Heart left ventricle (tissue), 13 donors: ENCODE measurements at regions not wholly inside any gene's neighbourhood (a gene's known extent, or its start where the extent isn't known, plus 50 kb on each side); places are given as distances from the start of the nearest gene placed in this dataset.

ENCODE experiments used
- CTCF ChIP-seq, 12 donors: fragments of 200-600 bp; sonication (generic) in 4 of 12; IDR thresholded peaks; one replicate each; pipeline versions ENCODE4 v1.5.0 to v1.8.0; 2018 to 2022; ENCODE audit warnings: antibody characterized with exemption in 12 of 12, mild to moderate bottlenecking in 5 of 12
- POLR2A ChIP-seq, 2 donors: fragments of 450-650 bp; IDR thresholded peaks; one replicate each; pipeline ENCODE4 v1.6.1; 2017; ENCODE audit warnings: antibody characterized with exemption in 2 of 2, mild to moderate bottlenecking in 2 of 2, moderate library complexity in 2 of 2
- donor health status: ischemic (EF 13 %, LVEDD 7.1; RV severe dilation, severe dysfunction).
- donor health status: DM: no; HTN: yes; CAD: no.
- donor health status: DM: no; HTN: no; CAD: no.
- donor health status: ischemic (EF 25% LVEDD 6.9; RV normal size, moderate dysfunction).
- donor health status: ischemic (EF 25% LVEDD 5.7; RV mildly dilated, moderate dysfunction).
- donor health status: ischemic (EF 35%, LVEDD 5.7; RV mildly dilated, moderate dysfunction).
- donor health status: nonischemic (EF 11% LVEDD 7.7; RV severe dilation, severe dysfunction).
- donor health status: DM: yes; HTN: yes; CAD: no.
- donor health status: PGD.
- donor health status: ischemic (EF 29% LVEDD 5.4; RV normal size, mild dysfunction).
- donor health status: nonischemic (EF 23%, LVEDD 6.1; RV moderate dilation, normal function).

DNA sequence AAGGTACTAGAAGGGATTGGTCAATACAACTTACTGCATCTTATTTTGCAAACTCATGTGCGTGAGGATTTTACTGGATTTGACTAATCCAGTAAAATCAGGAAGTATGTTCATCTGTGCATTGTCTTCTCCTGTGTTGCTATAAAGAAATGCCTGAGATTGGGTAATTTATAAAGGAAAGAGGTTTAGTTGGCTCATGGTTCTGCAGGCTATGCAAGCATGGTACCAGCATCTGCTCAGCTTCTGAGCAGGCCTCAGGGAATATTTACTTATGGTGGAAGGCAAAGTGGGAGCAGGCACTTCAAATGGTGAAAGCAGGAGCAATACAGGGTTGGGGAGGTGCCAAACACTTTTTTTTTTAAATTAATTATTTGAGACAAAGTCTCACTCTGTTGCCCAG lies 2199.5 kb upstream of the WWC1 start:
- TF ChIP-seq CTCF (IDR thresholded peaks at IDR 0.05): no peak
- TF ChIP-seq POLR2A (IDR thresholded peaks at IDR 0.05): no peak
